Muscle of leg (tissue), 3 donors: ENCODE measurements at regions not wholly inside any gene's neighbourhood (a gene's known extent, or its start where the extent isn't known, plus 50 kb on each side); places are given as distances from the start of the nearest gene placed in this dataset.

Source experiments
- DNase-seq: peaks from one replicate; pipeline ENCODE4 v3.0.0; 2013
- H3K27ac ChIP-seq: one replicate; pipeline ENCODE4 v1.5.1; 2013; ENCODE audit warnings: mild to moderate bottlenecking, low read length, control low read depth
- H3K27me3 ChIP-seq: one replicate; pipeline ENCODE4 v1.6.1; 2013; ENCODE audit warnings: low read length; ENCODE audit not compliant: control insufficient read depth, insufficient read depth
- H3K36me3 ChIP-seq: one replicate; pipeline ENCODE4 v1.6.1; 2013; ENCODE audit warnings: low read length; ENCODE audit not compliant: control insufficient read depth, insufficient read depth
- H3K4me1 ChIP-seq: one replicate; pipeline ENCODE4 v1.6.1; 2013; ENCODE audit warnings: low read length; ENCODE audit not compliant: control insufficient read depth, insufficient read depth
- H3K4me3 ChIP-seq: one replicate; pipeline ENCODE4 v1.5.1; 2013; ENCODE audit warnings: low read length, control low read depth
- H3K9me3 ChIP-seq: replicated peaks from 2 replicates; pipeline ENCODE4 v1.6.1; 2013; ENCODE audit warnings: low read depth, low read length; ENCODE audit not compliant: control insufficient read depth
- WGBS: methylation state at CpG from one replicate; pipeline ENCODE4 v1.1.5; 2013; ENCODE audit warnings: missing lambda C conversion rate; ENCODE audit not compliant: insufficient coverage; 5-methylcytosine and 5-hydroxymethylcytosine counted together

DNA sequence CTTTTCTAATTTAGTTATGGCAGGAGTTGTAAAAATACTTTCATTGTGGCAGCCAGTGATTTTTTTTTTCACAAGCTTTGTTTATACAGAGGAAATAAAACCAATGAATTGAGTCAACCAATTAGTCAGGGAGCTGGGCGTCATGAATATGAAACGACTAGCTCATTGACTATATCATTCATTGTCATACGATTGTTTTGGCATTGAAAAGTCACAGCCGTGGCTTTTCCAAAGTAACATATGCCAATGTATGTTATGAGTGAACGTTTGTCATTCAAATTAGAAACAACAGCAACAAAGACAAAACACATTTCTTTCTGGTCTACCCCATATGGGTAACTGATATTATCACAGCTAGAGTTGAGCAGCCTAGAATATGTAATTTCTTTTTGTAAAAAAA is 810.6 kb downstream of the EPHA7 start:
- no peaks in the 10 kb centered on the region for H3K36me3 ChIP-seq
- no peak for DNase-seq
- H3K4me3 ChIP-seq: no peak overlapping the region
- no peaks in the 10 kb centered on the region for H3K4me1 ChIP-seq
- H3K27me3 ChIP-seq: no peaks in the 10 kb centered on the region
- peaks cover 2% of the 10 kb centered on the region for H3K9me3 ChIP-seq
- no CpG with 5 or more reads among the region's 5 CpGs for WGBS
- H3K27ac ChIP-seq: no peak overlapping the region

- H3K27me3 ChIP-seq: no peaks in the 10 kb centered on the region
- no peak overlapping the region for H3K27ac ChIP-seq
- no peaks in the 10 kb centered on the region for H3K9me3 ChIP-seq
- no peak overlapping the region for H3K4me3 ChIP-seq
- WGBS: no CpG with 5 or more reads among the region's 2 CpGs
- H3K36me3 ChIP-seq: no peaks in the 10 kb centered on the region
- no peaks in the 10 kb centered on the region for H3K4me1 ChIP-seq
- no peak for DNase-seq
These were observed 826.2 kb downstream of the EPHA7 start for GRCh38 chr6:92593201-92593600.

GRCh38 chr6:92589996-92590395 is 829.4 kb downstream of the EPHA7 start:
- DNase-seq: no peak
- WGBS: no CpG with 5 or more reads among the region's 1 CpG
- H3K27ac ChIP-seq: no peak overlapping the region
- H3K36me3 ChIP-seq: no peaks in the 10 kb centered on the region
- no peak overlapping the region for H3K4me3 ChIP-seq
- H3K9me3 ChIP-seq: no peaks in the 10 kb centered on the region
- no peaks in the 10 kb centered on the region for H3K4me1 ChIP-seq
- no peaks in the 10 kb centered on the region for H3K27me3 ChIP-seq

- Histone ChIP-seq H3K4me3 (no peak overlapping the region), H3K27ac (no peak overlapping the region), H3K4me1 (no peaks in the 10 kb centered on the region), H3K36me3 (no peaks in the 10 kb centered on the region), H3K27me3 (no peaks in the 10 kb centered on the region), H3K9me3 (no peaks in the 10 kb centered on the region)
- DNase-seq: no peak
- no CpG with 5 or more reads among the region's 3 CpGs for WGBS
These were observed 831.2 kb downstream of the EPHA7 start for GRCh38 chr6:92588148-92588547.

DNA sequence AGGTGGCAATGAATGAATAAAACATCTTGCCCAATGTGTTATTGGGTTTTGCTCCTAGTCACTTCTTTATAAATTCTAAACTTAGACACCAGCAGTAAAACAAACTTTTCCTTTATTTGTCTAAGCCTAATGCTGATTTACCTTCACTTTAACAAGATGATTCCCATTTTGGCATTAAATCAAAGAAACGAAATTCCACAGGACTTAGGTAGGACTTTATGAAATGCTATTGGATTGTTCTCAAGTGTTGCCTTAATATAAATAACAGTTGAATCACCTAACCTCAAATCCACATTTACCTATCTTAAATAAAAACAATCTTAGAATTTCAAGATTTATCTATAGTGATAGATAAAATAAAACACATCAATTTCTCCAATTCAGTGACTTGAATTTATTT is 831.8 kb downstream of the EPHA7 start:
- WGBS: no CpG with 5 or more reads among the region's 1 CpG
- DNase-seq: peak; percentile 31
- H3K27me3 ChIP-seq: no peaks in the 10 kb centered on the region

GRCh38 chr6:92586236-92586977 is 833.0 kb downstream of the EPHA7 start:
- DNase-seq: peak; percentile 7
- 28% methylated on average over 5 of the region's 8 CpGs for WGBS
- Histone ChIP-seq H3K27ac (no peak overlapping the region), H3K27me3 (no peaks in the 10 kb centered on the region), H3K4me1 (no peaks in the 10 kb centered on the region), H3K9me3 (no peaks in the 10 kb centered on the region), H3K4me3 (no peak overlapping the region), H3K36me3 (no peaks in the 10 kb centered on the region)

More for the DNA sequence above, 831.8 kb downstream of the EPHA7 start:
- no peaks in the 10 kb centered on the region for H3K36me3 ChIP-seq
- no peak overlapping the region for H3K4me3 ChIP-seq
- no peaks in the 10 kb centered on the region for H3K4me1 ChIP-seq
- no peak overlapping the region for H3K27ac ChIP-seq
- no peaks in the 10 kb centered on the region for H3K9me3 ChIP-seq

GRCh38 chr6:92582211-92582610 is 837.1 kb downstream of the EPHA7 start:
- Histone ChIP-seq H3K9me3 (peaks cover 2% of the 10 kb centered on the region), H3K4me1 (no peaks in the 10 kb centered on the region), H3K27ac (no peak overlapping the region), H3K36me3 (no peaks in the 10 kb centered on the region), H3K27me3 (no peaks in the 10 kb centered on the region), H3K4me3 (no peak overlapping the region)
- DNase-seq: no peak
- WGBS: no CpG with 5 or more reads among the region's 1 CpG

DNA sequence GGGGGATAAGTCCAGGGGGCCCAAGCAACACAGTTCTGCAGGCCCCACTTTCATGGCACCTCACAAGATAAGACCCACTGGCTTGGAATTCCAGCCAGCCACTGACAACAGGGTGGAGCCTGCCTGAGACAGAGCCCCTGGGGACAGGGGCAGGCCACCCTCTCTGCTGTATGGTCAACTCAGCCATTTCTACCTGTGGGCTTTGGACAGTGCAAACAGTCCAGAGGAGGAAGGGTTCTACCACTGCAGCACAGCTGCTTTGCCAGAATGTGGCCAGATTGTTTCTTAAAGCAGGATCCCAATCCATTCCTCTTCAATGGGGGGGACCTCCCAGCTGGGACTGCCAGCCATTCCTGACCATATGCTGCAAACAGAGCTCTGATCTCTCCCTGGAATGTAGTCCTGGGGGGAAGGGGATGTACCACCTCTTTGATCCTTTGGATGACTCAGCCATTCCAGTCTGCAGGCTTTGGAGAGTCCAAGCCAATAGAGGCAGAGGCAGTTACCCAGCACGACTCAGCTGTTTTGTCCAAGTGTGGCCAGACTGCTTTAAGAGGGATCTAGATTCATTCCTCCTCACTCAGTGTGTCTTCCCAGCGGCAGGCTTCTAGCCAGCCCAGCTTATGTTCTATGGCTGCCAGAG is 842.2 kb downstream of the EPHA7 start:
- Histone ChIP-seq H3K4me1 (no peaks in the 10 kb centered on the region), H3K36me3 (no peaks in the 10 kb centered on the region), H3K27me3 (no peaks in the 10 kb centered on the region), H3K27ac (no peak overlapping the region), H3K9me3 (peaks cover 2% of the 10 kb centered on the region), H3K4me3 (no peak overlapping the region)
- 78% methylated on average over 2 of the region's 2 CpGs for WGBS
- DNase-seq: no peak

DNA sequence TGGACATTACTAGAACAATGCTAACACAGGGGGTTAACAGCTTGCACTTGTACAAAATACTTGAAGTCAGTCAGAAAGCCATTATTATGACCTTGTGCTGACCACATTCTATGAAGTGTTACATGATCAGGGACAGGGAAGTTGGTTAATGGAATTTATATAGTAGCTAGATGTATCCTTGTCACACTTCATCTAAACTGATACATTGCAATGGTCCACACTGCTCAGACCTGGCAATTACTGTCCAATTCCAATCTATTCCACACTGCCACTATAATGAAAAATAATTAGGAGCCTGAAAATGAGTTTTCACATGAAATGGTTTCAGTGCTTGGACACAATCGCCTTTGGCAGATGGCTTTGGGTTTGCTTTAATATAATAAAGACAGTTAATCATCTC is 850.8 kb downstream of the EPHA7 start:
- no peaks in the 10 kb centered on the region for H3K9me3 ChIP-seq
- H3K36me3 ChIP-seq: no peaks in the 10 kb centered on the region
- H3K4me1 ChIP-seq: no peaks in the 10 kb centered on the region
- H3K27me3 ChIP-seq: no peaks in the 10 kb centered on the region
- H3K27ac ChIP-seq: no peak overlapping the region
- H3K4me3 ChIP-seq: no peak overlapping the region
- WGBS: no CpG with 5 or more reads among the region's 1 CpG
- DNase-seq: no peak

GRCh38 chr6:92566632-92567031 is 852.7 kb downstream of the EPHA7 start:
- no peaks in the 10 kb centered on the region for H3K27me3 ChIP-seq
- no peak overlapping the region for H3K4me3 ChIP-seq
- no peaks in the 10 kb centered on the region for H3K36me3 ChIP-seq
- WGBS: no CpG with 5 or more reads among the region's 4 CpGs
- H3K27ac ChIP-seq: no peak overlapping the region
- no peaks in the 10 kb centered on the region for H3K9me3 ChIP-seq
- no peaks in the 10 kb centered on the region for H3K4me1 ChIP-seq
- DNase-seq: no peak
